ENCODE measurements at regions not wholly inside any gene's neighbourhood (a gene's known extent, or its start where the extent isn't known, plus 50 kb on each side); places are given as distances from the start of the nearest gene placed in this dataset.

- Histone ChIP-seq H3K4me1 (peaks cover 0 to 5% of the 10 kb centered on the region in 2 donors), H3K27me3 (no peaks in the 10 kb centered on the region), H3K4me3 (no peak overlapping the region), H3K36me3 (no peaks in the 10 kb centered on the region), H3K9me3 (no peaks in the 10 kb centered on the region), H3K27ac (no peak overlapping the region)
- intact Hi-C loops (cut with DNase I): no loop called here
- DNase-seq: no peak
- TF ChIP-seq, protein P1, sequence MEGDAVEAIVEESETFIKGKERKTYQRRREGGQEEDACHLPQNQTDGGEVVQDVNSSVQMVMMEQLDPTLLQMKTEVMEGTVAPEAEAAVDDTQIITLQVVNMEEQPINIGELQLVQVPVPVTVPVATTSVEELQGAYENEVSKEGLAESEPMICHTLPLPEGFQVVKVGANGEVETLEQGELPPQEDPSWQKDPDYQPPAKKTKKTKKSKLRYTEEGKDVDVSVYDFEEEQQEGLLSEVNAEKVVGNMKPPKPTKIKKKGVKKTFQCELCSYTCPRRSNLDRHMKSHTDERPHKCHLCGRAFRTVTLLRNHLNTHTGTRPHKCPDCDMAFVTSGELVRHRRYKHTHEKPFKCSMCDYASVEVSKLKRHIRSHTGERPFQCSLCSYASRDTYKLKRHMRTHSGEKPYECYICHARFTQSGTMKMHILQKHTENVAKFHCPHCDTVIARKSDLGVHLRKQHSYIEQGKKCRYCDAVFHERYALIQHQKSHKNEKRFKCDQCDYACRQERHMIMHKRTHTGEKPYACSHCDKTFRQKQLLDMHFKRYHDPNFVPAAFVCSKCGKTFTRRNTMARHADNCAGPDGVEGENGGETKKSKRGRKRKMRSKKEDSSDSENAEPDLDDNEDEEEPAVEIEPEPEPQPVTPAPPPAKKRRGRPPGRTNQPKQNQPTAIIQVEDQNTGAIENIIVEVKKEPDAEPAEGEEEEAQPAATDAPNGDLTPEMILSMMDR (IDR thresholded peaks at IDR 0.05): no peak
- no peak for ATAC-seq
These were observed 139.6 kb upstream of the SGO1 start for GRCh38 chr3:20325563-20325962.

DNA sequence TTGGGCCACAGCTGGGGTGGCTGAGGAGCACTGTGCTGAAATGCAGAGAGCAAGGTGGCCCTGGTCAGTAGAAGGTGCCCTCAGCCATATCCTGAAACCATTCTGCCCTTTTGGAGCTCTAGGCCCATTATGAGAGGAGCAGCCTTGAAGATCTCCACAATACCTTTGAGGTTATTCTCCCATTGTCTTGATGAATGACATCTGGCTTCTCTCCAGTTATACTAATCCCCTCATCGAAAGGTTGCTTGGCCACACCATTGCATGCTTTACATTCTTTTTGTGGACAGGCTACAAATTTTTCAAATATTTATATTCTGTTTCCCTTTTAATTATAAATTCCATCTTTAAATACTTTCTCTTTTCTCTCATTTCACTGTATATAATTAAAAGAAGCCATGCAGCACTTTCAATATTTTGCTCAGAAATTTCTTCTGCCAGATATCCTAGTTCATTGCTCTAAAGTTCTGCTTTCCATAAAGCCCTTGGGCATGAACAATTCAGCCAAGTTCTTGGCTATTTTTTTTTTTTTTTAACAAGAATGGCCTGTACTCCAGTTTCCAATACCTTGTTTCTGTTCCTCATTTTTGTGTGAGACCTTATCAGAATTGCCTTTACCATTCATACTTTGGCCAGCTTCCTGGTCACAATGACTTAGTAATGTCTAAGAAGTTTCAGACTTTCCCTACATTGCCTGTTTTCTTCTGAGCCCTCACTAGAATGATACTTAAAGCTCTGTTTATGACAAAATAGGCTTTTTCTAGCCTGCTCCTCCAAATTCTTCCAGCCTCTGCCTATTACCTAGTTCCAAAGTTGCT lies 138.9 kb upstream of the SGO1 start:
- TF ChIP-seq, protein P1 (IDR thresholded peaks at IDR 0.05): no peak
- intact Hi-C loops (cut with DNase I): no loop called here
- ATAC-seq: peak; percentile 50

DNA sequence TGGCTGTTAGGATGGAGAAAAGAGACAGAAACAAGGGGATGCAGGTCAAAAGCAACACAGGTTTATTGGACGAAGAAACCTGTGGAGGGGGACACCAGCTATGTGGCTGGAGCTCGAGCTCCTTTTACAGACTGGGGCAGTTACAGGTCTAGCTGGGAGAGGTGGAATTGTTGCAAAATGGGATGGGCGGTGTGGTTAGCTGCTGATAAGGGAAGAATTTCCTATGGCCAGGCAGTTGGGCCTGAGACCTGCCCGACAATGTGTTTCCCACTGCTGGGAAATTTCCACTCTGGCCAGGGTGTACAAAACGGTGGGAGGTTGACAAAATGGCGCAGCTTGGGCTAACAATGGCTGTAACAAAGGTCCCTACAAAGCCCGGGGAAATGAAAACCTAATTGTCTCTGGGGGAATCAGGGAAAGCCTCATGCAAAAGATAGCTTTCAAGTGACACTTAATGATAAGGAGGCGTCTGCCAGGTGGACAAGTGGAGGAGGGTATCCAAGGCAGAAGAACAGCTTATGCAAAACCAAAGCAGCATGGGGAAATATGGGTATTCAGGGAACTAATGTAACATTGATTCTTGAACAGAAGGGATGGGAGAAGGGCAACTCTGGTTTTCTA lies 137.4 kb upstream of the SGO1 start:
- intact Hi-C loops (cut with DNase I): no loop called here
- H3K4me3 ChIP-seq: no peak overlapping the region
- no peaks in the 10 kb centered on the region for H3K36me3 ChIP-seq
- no peak for DNase-seq
- peaks cover 0 to 5% of the 10 kb centered on the region in 2 donors for H3K4me1 ChIP-seq
- no peak overlapping the region for H3K27ac ChIP-seq
- H3K27me3 ChIP-seq: no peaks in the 10 kb centered on the region
- no peaks in the 10 kb centered on the region for H3K9me3 ChIP-seq
- TF ChIP-seq, protein P1 (IDR thresholded peaks at IDR 0.05): no peak
- no peak for ATAC-seq

More for the DNA sequence above, 138.9 kb upstream of the SGO1 start:
- DNase-seq: no peak
- Histone ChIP-seq H3K27ac (no peak overlapping the region), H3K9me3 (no peaks in the 10 kb centered on the region), H3K36me3 (no peaks in the 10 kb centered on the region), H3K4me3 (no peak overlapping the region), H3K27me3 (no peaks in the 10 kb centered on the region), H3K4me1 (peaks cover 0 to 5% of the 10 kb centered on the region in 2 donors)

GRCh38 chr3:20322085-20322484 lies 136.1 kb upstream of the SGO1 start:
- no peak for DNase-seq
- TF ChIP-seq, protein P1 (IDR thresholded peaks at IDR 0.05): no peak
- no peak overlapping the region for H3K27ac ChIP-seq
- H3K9me3 ChIP-seq: no peaks in the 10 kb centered on the region
- H3K4me1 ChIP-seq: peaks cover 0 to 5% of the 10 kb centered on the region in 2 donors
- no peaks in the 10 kb centered on the region for H3K36me3 ChIP-seq
- H3K27me3 ChIP-seq: no peaks in the 10 kb centered on the region
- no peak overlapping the region for H3K4me3 ChIP-seq
- intact Hi-C loops (cut with DNase I): no loop called here
- ATAC-seq: no peak

DNA sequence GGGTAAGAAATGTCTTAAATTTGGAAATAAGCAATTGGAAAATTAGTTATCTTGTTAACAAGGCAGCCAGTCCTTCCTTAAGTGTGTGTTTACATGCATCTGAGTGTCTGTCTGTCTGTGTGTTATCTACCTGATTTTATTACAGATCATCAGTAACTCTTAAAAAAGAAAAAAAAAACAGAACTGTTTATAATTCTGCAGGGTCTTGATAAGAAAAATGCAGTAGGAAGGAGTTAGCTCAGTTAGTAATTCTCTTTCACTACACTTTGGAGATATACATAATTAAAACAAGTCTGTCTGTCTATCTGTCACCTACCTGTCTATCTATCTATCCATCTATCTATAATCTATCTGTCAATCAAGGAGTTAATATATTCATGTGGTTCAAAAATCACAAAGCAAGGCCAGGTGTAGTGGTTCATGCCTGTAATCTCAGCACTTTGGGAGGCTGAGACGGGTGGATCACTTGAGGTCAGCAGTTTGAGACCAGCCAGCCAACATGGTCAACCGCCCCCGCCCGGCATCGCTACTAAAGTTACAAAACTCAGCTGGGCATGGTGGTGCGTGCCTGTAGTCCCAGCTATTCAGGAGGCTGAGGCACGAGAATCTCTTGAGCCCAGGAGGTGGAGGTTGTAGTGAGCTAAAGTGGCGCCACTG lies 135.5 kb upstream of the SGO1 start:
- peak in 1 of 4 donors; percentile 32 for DNase-seq
- ATAC-seq: no peak
- TF ChIP-seq, protein P1 (IDR thresholded peaks at IDR 0.05): no peak

More for the DNA sequence above, 135.5 kb upstream of the SGO1 start:
- H3K27me3 ChIP-seq: no peaks in the 10 kb centered on the region
- intact Hi-C loops (cut with DNase I): no loop called here
- peaks cover 0 to 5% of the 10 kb centered on the region in 2 donors for H3K4me1 ChIP-seq
- H3K36me3 ChIP-seq: no peaks in the 10 kb centered on the region
- no peaks in the 10 kb centered on the region for H3K9me3 ChIP-seq
- no peak overlapping the region for H3K27ac ChIP-seq
- no peak overlapping the region for H3K4me3 ChIP-seq

Measured in left lung (tissue), 4 donors.